GM23338 (cell line): ENCODE measurements at regions not wholly inside any gene's neighbourhood (a gene's known extent, or its start where the extent isn't known, plus 50 kb on each side); places are given as distances from the start of the nearest gene placed in this dataset.
A peak's percentile ranks its signal among the peaks of the same experiment; 100 is the strongest.
"Not testable (repeated sequence)": the region's sequence is repeated elsewhere in the genome, so short reads cannot be mapped to it uniquely, and the experiment has no call there.

Source experiments
- ATAC-seq: fragments of 200-7000 bp; cut with Tn5 transposase; 3 replicates; pipeline ENCODE4 v1.9.1; 2020
- DNase-seq: peaks from one replicate; pipeline ENCODE4 v3.0.0-alpha.2; 2015; ENCODE audit warnings: low spot score
- H2AFZ ChIP-seq: fragments of 200-600 bp; sonication (generic); 2 replicates; pipeline ENCODE4 v1.8.0; 2016; ENCODE audit warnings: antibody characterized with exemption, mild to moderate bottlenecking, moderate library complexity
- H3F3A ChIP-seq: fragments of 200-600 bp; sonication (generic); replicated peaks from 2 replicates; pipeline ENCODE4 v1.8.0; 2017; ENCODE audit warnings: antibody characterized with exemption, mixed run types, low read depth
- H3K27ac ChIP-seq: fragments of 200-600 bp; sonication (generic); 2 replicates; pipeline ENCODE4 v1.6.1; 2016; ENCODE audit warnings: low read depth
- H3K27me3 ChIP-seq: fragments of 200-600 bp; sonication (generic); 2 replicates; pipeline ENCODE4 v1.8.0; 2016; ENCODE audit warnings: mild to moderate bottlenecking, mixed run types, moderate library complexity; ENCODE audit not compliant: insufficient read depth
- H3K36me3 ChIP-seq: fragments of 200-600 bp; sonication (generic); 2 replicates; pipeline ENCODE4 v1.8.0; 2016; ENCODE audit warnings: mild to moderate bottlenecking; ENCODE audit not compliant: insufficient read depth
- H3K4me1 ChIP-seq: fragments of 200-600 bp; sonication (generic); 2 replicates; pipeline ENCODE4 v1.8.0; 2016; ENCODE audit warnings: mild to moderate bottlenecking, moderate library complexity; ENCODE audit not compliant: insufficient read depth
- H3K4me2 ChIP-seq: fragments of 200-600 bp; sonication (generic); 2 replicates; pipeline ENCODE4 v1.7.1; 2017; ENCODE audit warnings: mixed run types
- H3K4me3 ChIP-seq: fragments of 200-600 bp; sonication (generic); 2 replicates; pipeline ENCODE4 v1.6.1; 2016; ENCODE audit warnings: mixed run types
- H3K79me2 ChIP-seq: fragments of 200-600 bp; sonication (generic); replicated peaks from 2 replicates; pipeline ENCODE4 v1.8.0; 2017; ENCODE audit warnings: mild to moderate bottlenecking; ENCODE audit not compliant: insufficient read depth
- H3K9me2 ChIP-seq: fragments of 200-600 bp; sonication (generic); 2 replicates; pipeline ENCODE4 v1.8.0; 2017; ENCODE audit not compliant: insufficient read depth
- H4K20me1 ChIP-seq: fragments of 200-600 bp; sonication (generic); replicated peaks from 2 replicates; pipeline ENCODE4 v1.8.0; 2017; ENCODE audit warnings: mild to moderate bottlenecking; ENCODE audit not compliant: insufficient read depth
- H3K27ac Mint-ChIP-seq: 2 replicates; pipeline ENCODE4 v1.8.0; 2020; ENCODE audit warnings: inconsistent platforms, mild to moderate bottlenecking, moderate library complexity, mixed read lengths
- H3K27me3 Mint-ChIP-seq: 3 replicates; pipeline ENCODE4 v1.8.0; 2022; ENCODE audit warnings: low read depth, mild to moderate bottlenecking, moderate library complexity, mixed read lengths, inconsistent platforms; ENCODE audit not compliant: insufficient read depth, poor library complexity
- H3K36me3 Mint-ChIP-seq: 3 replicates; pipeline ENCODE4 v1.8.0; 2021; ENCODE audit warnings: low read depth, mild to moderate bottlenecking, inconsistent platforms, moderate library complexity, mixed read lengths
- H3K4me1 Mint-ChIP-seq: 3 replicates; pipeline ENCODE4 v1.8.0; 2020; ENCODE audit warnings: mild to moderate bottlenecking, inconsistent platforms, mixed read lengths
- H3K4me3 Mint-ChIP-seq: 3 replicates; pipeline ENCODE4 v1.8.0; 2021; ENCODE audit warnings: moderate library complexity, mild to moderate bottlenecking, inconsistent platforms, mixed read lengths
- H3K9me3 Mint-ChIP-seq: 3 replicates; pipeline ENCODE4 v1.8.0; 2020; ENCODE audit warnings: moderate library complexity, mild to moderate bottlenecking, inconsistent platforms, mixed read lengths
- EZH2phosphoT487 ChIP-seq: fragments of 200-600 bp; sonication (generic); IDR thresholded peaks from one replicate; pipeline ENCODE4 v1.8.1; 2018; ENCODE audit warnings: antibody characterized with exemption; ENCODE audit not compliant: unreplicated experiment
- JUNB ChIP-seq: IDR thresholded peaks from one replicate; pipeline ENCODE4 v1.6.1; 2016; ENCODE audit warnings: antibody characterized with exemption; ENCODE audit not compliant: unreplicated experiment
- STAT1 ChIP-seq: IDR thresholded peaks from one replicate; pipeline ENCODE4 v1.6.1; 2016; ENCODE audit warnings: antibody characterized with exemption; ENCODE audit not compliant: unreplicated experiment
- ZNF331 ChIP-seq: fragments of 250-450 bp; sonication (Bioruptor Pico); IDR thresholded peaks from 2 replicates; pipeline ENCODE4 v1.5.0; 2020; ENCODE audit warnings: low read depth, mild to moderate bottlenecking, moderate library complexity

DNA sequence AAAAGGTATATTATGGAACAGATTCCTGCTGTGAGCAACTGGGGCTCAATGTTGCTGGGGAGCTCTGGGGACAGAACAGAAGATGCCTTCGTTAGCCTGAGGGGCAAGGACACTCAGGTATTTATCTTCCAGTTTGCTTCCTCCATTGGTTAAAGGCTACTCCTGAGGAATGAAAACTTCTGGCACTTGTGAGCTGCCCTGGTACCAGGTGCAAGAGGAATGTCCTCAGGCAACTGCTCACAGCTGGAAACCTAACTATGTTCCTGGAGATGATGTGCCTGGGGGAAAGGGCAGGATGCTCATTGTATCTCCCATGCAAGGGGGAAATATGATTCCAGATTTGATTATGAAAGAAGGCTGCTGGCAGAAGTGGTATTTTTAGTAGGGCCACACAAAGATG lies 54.0 kb upstream of the BBX start (continued):
- TF ChIP-seq STAT1 (no peak), JUNB (no peak), EZH2phosphoT487 (no peak), ZNF331 (CRISPR knock-in tag) (no peak)

DNA sequence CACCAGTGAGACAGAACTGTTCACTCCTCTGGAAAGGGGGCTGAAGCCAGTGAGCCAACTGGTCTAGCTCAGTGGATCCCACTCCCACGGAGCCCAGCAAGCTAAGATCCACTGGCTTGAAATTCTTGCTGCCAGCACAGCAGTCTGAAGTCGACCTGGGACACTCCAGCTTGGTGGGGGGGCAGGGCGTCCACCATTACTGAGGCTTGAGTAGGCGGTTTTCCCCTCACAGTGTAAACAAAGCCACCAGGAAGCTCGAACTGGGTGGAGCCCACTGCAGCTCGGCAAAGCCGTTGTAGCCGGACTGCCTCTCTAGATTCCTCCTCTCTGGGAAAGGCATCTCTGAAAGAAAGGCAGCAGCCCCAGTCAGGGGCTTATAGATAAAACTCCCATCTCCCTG lies 52.3 kb upstream of the BBX start:
- not testable (repeated sequence) for H3K4me3 ChIP-seq, DNase-seq, H3K4me3 Mint-ChIP-seq, H3F3A ChIP-seq, H3K4me2 ChIP-seq, H3K27me3 Mint-ChIP-seq, H3K79me2 ChIP-seq, H3K9me2 ChIP-seq, H3K4me1 Mint-ChIP-seq, H3K27ac ChIP-seq, H4K20me1 ChIP-seq, H3K36me3 ChIP-seq, H3K27ac Mint-ChIP-seq, ATAC-seq, H3K36me3 Mint-ChIP-seq, H3K27me3 ChIP-seq, H3K4me1 ChIP-seq
- peaks cover 20% of the 10 kb centered on the region for H3K9me3 Mint-ChIP-seq
- H2AFZ ChIP-seq, result peak overlapping the region; percentile 80
